HG02588 (cell line): ENCODE measurements at regions not wholly inside any gene's neighbourhood (a gene's known extent, or its start where the extent isn't known, plus 50 kb on each side); places are given as distances from the start of the nearest gene placed in this dataset.
"Not testable (repeated sequence)": the region's sequence is repeated elsewhere in the genome, so short reads cannot be mapped to it uniquely, and the experiment has no call there.

ENCODE experiments used
- ATAC-seq: cut with Tn5 transposase; IDR thresholded peaks from one replicate; pipeline ENCODE4 v1.9.1; 2021; ENCODE audit warnings: mild to moderate bottlenecking, moderate library complexity; ENCODE audit not compliant: unreplicated experiment

- not testable (repeated sequence) for ATAC-seq
Observed at GRCh38 chr4:9604031-9604892, 160.0 kb downstream of the DEFB131A start.

GRCh38 chr4:9604893-9605190, 160.6 kb downstream of the DEFB131A start:
- not testable (repeated sequence) for ATAC-seq

- ATAC-seq = no peak
Observed at GRCh38 chr4:9608300-9608699, 164.1 kb downstream of the DEFB131A start.

GRCh38 chr4:9610321-9610720, 166.1 kb downstream of the DEFB131A start:
- not testable (repeated sequence) for ATAC-seq

- no peak for ATAC-seq
Observed at GRCh38 chr4:9611101-9611500, 166.9 kb downstream of the DEFB131A start.

- ATAC-seq = not testable (repeated sequence)
Observed at GRCh38 chr4:9636411-9636810, 145.0 kb upstream of the DRD5 start.

- ATAC-seq = not testable (repeated sequence)
Observed at GRCh38 chr4:9659678-9660077, 121.8 kb upstream of the DRD5 start.

- ATAC-seq = not testable (repeated sequence)
Observed at GRCh38 chr4:9660955-9661354, 120.5 kb upstream of the DRD5 start.

GRCh38 chr4:9670725-9671124, 110.7 kb upstream of the DRD5 start:
- not testable (repeated sequence) for ATAC-seq

- ATAC-seq = not testable (repeated sequence)
Observed at GRCh38 chr4:9677357-9677756, 104.1 kb upstream of the DRD5 start.

GRCh38 chr4:9679704-9680478, 101.5 kb upstream of the DRD5 start:
- no peak for ATAC-seq

- ATAC-seq = not testable (repeated sequence)
Observed at GRCh38 chr4:9683174-9683573, 98.3 kb upstream of the DRD5 start.

GRCh38 chr4:9685016-9685415, 96.4 kb upstream of the DRD5 start:
- ATAC-seq = not testable (repeated sequence)

GRCh38 chr4:9685692-9686091, 95.7 kb upstream of the DRD5 start:
- ATAC-seq = no peak

- ATAC-seq = not testable (repeated sequence)
Observed at GRCh38 chr4:9690636-9691237, 90.7 kb upstream of the DRD5 start.

- ATAC-seq = peak; percentile 100
Observed at GRCh38 chr4:9691238-9692065, 90.0 kb upstream of the DRD5 start.

GRCh38 chr4:9692791-9693491, 88.5 kb upstream of the DRD5 start:
- ATAC-seq = not testable (repeated sequence)

GRCh38 chr4:9694403-9694802, 87.0 kb upstream of the DRD5 start:
- ATAC-seq = not testable (repeated sequence)

- not testable (repeated sequence) for ATAC-seq
Observed at GRCh38 chr4:9695994-9696393, 85.4 kb upstream of the DRD5 start.

- not testable (repeated sequence) for ATAC-seq
Observed at GRCh38 chr4:9696561-9696960, 84.9 kb upstream of the DRD5 start.
